HG03432 (cell line): ENCODE measurements at regions not wholly inside any gene's neighbourhood (a gene's known extent, or its start where the extent isn't known, plus 50 kb on each side); places are given as distances from the start of the nearest gene placed in this dataset.

Experiments used
- ATAC-seq: cut with Tn5 transposase; IDR thresholded peaks from one replicate; pipeline ENCODE4 v1.9.1; 2021; ENCODE audit warnings: mild to moderate bottlenecking, moderate library complexity; ENCODE audit not compliant: unreplicated experiment

GRCh38 chr1:188359315-188359714 is 1530.6 kb downstream of the PLA2G4A start:
- no peak for ATAC-seq

GRCh38 chr1:188363943-188364342 is 1535.2 kb downstream of the PLA2G4A start:
- no peak for ATAC-seq

DNA sequence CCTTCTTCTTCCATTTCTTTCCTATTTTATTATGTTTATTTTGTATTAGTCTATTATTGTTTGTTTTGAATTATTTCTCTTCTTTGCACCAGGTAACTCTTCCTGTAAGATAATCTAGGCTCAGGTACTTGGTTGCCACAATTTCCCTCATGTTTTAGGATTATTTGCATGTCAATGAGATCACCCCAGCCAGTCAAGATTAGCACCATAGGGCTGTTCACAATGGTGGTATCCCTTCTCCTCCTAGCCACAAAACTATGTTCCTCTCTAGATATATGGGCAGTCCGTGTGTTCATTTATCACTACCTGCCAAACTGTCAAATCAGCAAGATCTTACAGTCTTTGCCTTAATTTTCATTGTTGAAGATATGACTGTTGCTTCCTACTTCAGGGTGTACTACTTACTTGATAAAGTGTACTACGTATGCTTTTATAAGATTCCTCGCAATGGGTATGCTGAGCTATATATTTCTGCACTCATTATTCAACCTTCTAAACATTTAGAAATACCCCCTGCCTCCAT is 1536.2 kb downstream of the PLA2G4A start:
- no peak for ATAC-seq

DNA sequence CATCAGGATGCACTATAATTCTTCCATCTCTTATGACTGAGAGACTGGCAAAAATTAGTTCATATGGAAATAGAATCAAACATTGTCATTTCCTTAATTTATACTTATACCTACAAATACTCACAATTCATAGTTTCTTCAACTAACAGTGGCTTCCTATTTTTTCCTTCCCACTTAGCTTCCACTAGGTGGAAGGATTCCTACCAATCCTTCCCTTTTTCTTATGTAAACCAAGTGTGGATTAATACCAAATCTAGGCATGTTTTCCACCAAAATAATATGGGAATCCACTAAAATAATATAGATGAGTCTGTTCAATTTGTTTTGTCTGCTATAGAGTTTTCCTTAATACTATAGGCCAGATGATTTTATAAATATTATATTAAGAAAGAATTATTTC is 1537.1 kb downstream of the PLA2G4A start:
- ATAC-seq = no peak

GRCh38 chr1:188367661-188368060 is 1538.9 kb downstream of the PLA2G4A start:
- ATAC-seq = no peak

GRCh38 chr1:188371295-188371806 is 1542.6 kb downstream of the PLA2G4A start:
- no peak for ATAC-seq

DNA sequence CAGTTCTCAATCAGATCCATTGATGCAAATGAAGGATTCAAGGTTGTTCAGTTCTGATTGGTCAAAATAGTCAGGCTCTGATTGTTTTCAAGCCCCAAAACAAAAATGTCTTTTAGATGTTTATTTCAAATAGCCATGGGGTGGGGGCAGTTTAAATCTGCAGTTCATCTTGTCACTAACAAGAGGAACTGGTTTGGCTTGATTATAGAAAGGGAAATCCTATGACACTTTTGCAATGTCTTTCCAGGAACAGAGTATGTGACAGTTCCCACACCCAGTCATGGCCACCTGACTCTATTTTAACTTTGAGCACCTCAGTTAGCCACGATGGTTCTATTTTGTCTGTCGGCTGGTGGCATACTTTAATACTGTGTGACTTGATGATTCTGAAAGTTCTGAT is 1544.1 kb downstream of the PLA2G4A start:
- no peak for ATAC-seq

- no peak for ATAC-seq
These were observed 1554.1 kb downstream of the PLA2G4A start for GRCh38 chr1:188382851-188383250.

DNA sequence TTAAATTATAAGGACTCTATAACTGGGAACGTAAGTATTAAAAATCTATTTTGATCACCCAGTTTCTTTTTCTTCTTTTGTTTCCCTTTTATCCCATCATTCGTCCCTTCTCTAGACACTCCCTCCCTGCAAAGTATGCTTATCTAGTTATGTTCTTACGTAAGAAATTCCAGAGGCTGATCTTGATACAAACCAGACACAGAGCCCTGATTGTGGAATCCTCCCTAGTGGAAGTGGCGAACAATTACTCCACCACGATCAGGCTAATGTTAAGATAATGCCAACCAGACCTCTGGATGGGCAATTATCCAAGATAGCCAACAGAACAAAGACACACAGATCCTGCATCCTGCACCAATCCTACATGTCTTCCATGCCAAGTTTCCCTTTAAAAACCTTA is 1557.4 kb downstream of the PLA2G4A start:
- no peak for ATAC-seq

DNA sequence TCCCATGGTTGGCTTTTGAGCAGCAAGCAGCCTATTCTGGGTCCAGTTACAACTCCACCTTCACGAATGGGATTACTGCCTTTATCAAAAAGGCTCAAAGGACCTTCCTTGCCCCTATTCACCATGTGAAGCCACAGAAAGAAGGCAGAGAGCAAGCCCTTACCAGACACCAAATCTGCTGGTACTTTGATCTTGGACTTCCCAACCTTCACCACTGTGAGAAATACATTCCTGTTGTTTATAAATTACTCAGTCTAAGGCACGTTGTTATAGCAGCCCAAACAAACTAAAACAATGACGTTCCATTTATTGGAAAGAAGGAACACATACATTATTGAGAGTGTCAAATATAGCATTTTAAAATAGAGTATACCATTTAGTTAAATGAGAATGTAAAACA is 1557.9 kb downstream of the PLA2G4A start:
- no peak for ATAC-seq

GRCh38 chr1:188394677-188395076 is 1565.9 kb downstream of the PLA2G4A start:
- no peak for ATAC-seq

DNA sequence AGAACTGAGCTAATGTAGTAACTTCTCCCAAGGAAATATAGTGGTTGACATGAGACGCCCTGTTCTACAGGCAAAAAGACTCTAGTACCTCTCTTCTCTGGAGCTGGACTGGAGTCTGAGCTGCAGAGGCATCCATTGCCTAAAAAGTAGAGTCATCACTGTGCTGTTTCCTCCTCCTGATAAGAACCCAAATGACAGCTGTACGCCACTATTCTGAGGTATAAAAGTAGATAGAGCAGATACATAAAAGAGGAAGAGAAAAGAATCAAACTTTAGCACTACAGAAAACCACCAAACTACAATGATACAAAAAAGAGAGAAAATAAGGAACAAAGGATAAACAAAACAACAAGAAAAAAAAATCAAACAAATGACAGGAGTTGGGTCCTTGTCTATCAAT is 1568.8 kb downstream of the PLA2G4A start:
- no peak for ATAC-seq

DNA sequence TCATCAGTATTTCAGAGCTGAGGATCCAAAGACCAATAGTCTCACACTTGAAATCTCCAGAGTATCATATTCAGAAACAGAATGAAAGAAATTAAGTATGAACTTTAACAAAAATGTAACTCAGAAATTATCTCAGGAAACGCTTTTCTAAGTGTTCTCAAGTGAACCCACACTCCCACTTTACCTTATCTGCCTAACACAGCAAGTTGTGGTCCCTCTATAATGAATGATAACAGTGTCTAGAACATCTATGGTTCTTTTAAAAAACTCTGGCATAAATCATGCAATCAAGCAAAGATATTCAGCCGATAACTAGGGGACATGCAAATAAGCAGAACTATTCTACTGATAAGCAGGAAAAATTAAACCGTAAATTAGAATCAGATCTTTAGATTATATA is 1574.2 kb downstream of the PLA2G4A start:
- no peak for ATAC-seq

GRCh38 chr1:188406636-188407035 is 1577.9 kb downstream of the PLA2G4A start:
- no peak for ATAC-seq

DNA sequence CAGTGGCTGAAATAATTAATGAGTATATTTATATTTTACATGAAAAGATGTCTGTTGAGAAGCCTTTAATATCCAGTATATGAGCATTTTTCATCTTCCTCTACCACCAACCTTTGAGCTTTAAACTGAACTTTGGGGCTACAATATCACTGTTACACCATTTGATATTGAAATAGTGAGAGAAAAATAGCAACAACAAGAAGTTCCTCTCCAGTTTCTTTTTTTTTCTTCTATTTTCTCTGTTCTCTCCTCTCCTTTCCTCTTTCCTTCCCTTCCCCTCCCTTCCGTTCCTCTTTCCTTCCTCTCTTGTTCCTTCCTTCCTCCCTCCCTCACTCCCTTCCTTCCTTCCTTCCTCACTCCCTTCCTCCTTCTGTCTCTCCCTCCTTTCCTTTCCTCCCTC is 1591.4 kb downstream of the PLA2G4A start:
- ATAC-seq = no peak

DNA sequence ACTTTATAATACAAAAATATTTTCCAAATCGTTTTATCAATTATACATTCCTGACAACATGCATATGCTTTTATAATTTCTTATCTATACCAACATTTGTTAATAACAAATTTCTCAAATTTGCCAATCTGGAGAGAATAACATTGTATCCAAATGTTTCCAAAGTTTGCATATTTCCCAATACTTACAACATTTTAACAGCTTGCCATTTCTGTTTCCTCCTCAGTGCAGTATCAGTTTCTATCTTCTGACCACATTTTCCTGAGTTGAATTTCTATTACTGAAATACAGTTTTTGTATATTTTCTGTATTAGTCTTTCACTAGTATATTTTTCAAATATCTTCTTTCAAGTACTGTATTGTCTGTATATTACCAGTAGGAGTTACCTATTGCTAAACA is 1594.3 kb downstream of the PLA2G4A start:
- no peak for ATAC-seq

- ATAC-seq = no peak
These were observed 1595.4 kb downstream of the PLA2G4A start for GRCh38 chr1:188424176-188424575.

DNA sequence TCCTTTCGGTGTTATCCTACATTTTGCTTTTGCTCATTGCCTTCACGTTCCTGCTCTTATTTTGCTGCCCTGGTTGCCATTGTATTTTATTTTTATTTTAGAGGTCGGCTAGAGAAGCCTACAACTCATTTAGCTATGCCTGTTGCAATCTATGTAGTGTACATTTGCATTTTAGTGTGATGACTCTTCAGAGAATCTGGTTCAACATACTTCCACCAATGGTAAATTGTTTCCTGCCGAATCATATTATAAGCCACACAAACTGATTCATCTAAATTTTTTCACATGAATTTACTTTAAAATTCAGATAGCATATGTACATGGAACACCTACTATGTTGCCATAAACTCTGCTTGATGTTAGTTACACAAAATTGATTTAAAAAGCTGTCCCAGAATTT is 1596.9 kb downstream of the PLA2G4A start:
- ATAC-seq = no peak

- ATAC-seq = no peak
These were observed 1597.8 kb downstream of the PLA2G4A start for GRCh38 chr1:188426561-188426960.

DNA sequence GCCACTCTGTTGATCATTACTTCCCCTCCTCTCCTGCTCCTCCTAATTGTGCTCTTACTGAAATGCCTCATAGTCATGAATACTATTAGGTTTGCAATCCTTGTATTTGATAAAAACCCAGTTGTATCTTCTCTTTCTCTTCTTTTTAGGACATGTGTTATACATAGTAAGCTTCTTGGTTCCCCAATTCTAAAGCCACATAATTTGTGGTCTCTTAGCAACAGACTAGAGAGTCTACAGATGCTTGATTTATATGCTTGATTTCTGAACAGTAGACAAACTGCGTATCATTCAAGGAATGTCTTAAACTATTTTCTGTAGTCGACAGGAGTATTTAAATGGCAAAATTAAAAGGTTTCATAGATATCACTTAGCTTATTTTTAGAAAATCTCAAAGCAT is 1598.9 kb downstream of the PLA2G4A start:
- no peak for ATAC-seq

DNA sequence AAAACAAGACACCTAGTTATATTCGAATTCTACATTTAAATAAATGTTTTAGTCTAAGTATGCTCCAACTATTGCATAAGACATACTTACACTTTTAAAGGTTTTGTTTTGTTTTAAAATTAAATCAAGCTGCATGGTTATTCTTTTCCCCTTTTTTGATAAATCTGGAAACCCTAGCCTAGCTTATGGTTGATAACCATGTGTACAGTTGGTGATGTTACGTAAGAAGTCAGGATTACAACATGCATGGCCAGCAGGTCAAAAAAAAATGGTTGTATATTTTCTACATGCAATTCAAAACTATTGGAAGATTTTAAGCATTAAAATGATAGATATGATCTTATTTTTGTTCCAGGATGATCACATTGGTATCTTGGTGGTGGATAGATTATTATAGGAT is 1600.6 kb downstream of the PLA2G4A start:
- no peak for ATAC-seq

- no peak for ATAC-seq
These were observed 1603.7 kb downstream of the PLA2G4A start for GRCh38 chr1:188432427-188432826.

GRCh38 chr1:188433425-188433824 is 1604.7 kb downstream of the PLA2G4A start:
- ATAC-seq = no peak
